ENCODE measurements at regions not wholly inside any gene's neighbourhood (a gene's known extent, or its start where the extent isn't known, plus 50 kb on each side); places are given as distances from the start of the nearest gene placed in this dataset.

GRCh38 chr12:83784298-83784890 lies 1097.7 kb downstream of the TMTC2 start:
- no peak overlapping the region for H2AFZ ChIP-seq (ENCODE audit: low read depth, low read length)
- ATAC-seq (ENCODE audit: insufficient read depth, low read depth): no peak

GRCh38 chr12:83779526-83779925 lies 1092.8 kb downstream of the TMTC2 start:
- ATAC-seq (ENCODE audit: insufficient read depth, low read depth): no peak
- no peaks in the 10 kb centered on the region for H3K36me3 ChIP-seq (ENCODE audit: insufficient read depth, low read length)
- H3K9ac ChIP-seq (ENCODE audit: low read depth, low read length): no peak overlapping the region
- no peak for DNase-seq
- H3K4me3 ChIP-seq (ENCODE audit: low read depth in 1 of 2, low read length in 2 of 2): no peak overlapping the region
- no peaks in the 10 kb centered on the region for H3K4me1 ChIP-seq (ENCODE audit: insufficient read depth, low read length)
- H3K79me2 ChIP-seq (ENCODE audit: insufficient read depth, low read length): no peaks in the 10 kb centered on the region
- no peak overlapping the region for H3K4me2 ChIP-seq (ENCODE audit: insufficient read depth, low read length)
- no peaks in the 10 kb centered on the region for H3K9me3 ChIP-seq (ENCODE audit: insufficient read depth, low read length, severe bottlenecking)
- TF ChIP-seq CTCF (IDR thresholded peaks at IDR 0.05; ENCODE audit: borderline replicate concordance, extremely low read depth, low read length, poor library complexity, severe bottlenecking) (no peak), EZH2 (IDR thresholded peaks at IDR 0.05; ENCODE audit: borderline replicate concordance, low read depth, low read length, severe bottlenecking) (no peak)
- no peak overlapping the region for H3K27ac ChIP-seq (ENCODE audit: low read length)
- H4K20me1 ChIP-seq (ENCODE audit: insufficient read depth, low read length): no peaks in the 10 kb centered on the region
- no peak overlapping the region for H2AFZ ChIP-seq (ENCODE audit: low read depth, low read length)
- no peaks in the 10 kb centered on the region for H3K27me3 ChIP-seq (ENCODE audit: insufficient read depth, low read length, poor library complexity)

More at GRCh38 chr12:83784298-83784890, 1097.7 kb downstream of the TMTC2 start:
- no peak overlapping the region for H3K27ac ChIP-seq (ENCODE audit: low read length)
- no peaks in the 10 kb centered on the region for H3K36me3 ChIP-seq (ENCODE audit: insufficient read depth, low read length)
- DNase-seq: no peak
- TF ChIP-seq CTCF (IDR thresholded peaks at IDR 0.05; ENCODE audit: borderline replicate concordance, extremely low read depth, low read length, poor library complexity, severe bottlenecking): no peak
- no peak for TF ChIP-seq EZH2 (IDR thresholded peaks at IDR 0.05; ENCODE audit: borderline replicate concordance, low read depth, low read length, severe bottlenecking)
- no peak overlapping the region for H3K4me2 ChIP-seq (ENCODE audit: insufficient read depth, low read length)
- H3K4me1 ChIP-seq (ENCODE audit: insufficient read depth, low read length): no peaks in the 10 kb centered on the region
- H3K9ac ChIP-seq (ENCODE audit: low read depth, low read length): no peak overlapping the region
- H3K27me3 ChIP-seq (ENCODE audit: insufficient read depth, low read length, poor library complexity): no peaks in the 10 kb centered on the region
- H4K20me1 ChIP-seq (ENCODE audit: insufficient read depth, low read length): no peaks in the 10 kb centered on the region
- H3K79me2 ChIP-seq (ENCODE audit: insufficient read depth, low read length): no peaks in the 10 kb centered on the region
- H3K4me3 ChIP-seq (ENCODE audit: low read depth in 1 of 2, low read length in 2 of 2): no peak overlapping the region
- H3K9me3 ChIP-seq (ENCODE audit: insufficient read depth, low read length, severe bottlenecking): no peaks in the 10 kb centered on the region

- Histone ChIP-seq H3K36me3 (ENCODE audit: insufficient read depth, low read length) (no peaks in the 10 kb centered on the region), H3K27me3 (ENCODE audit: insufficient read depth, low read length, poor library complexity) (no peaks in the 10 kb centered on the region), H3K27ac (ENCODE audit: low read length) (no peak overlapping the region), H2AFZ (ENCODE audit: low read depth, low read length) (no peak overlapping the region), H3K4me3 (ENCODE audit: low read depth in 1 of 2, low read length in 2 of 2) (no peak overlapping the region), H3K4me2 (ENCODE audit: insufficient read depth, low read length) (no peak overlapping the region), H3K9ac (ENCODE audit: low read depth, low read length) (no peak overlapping the region), H4K20me1 (ENCODE audit: insufficient read depth, low read length) (no peaks in the 10 kb centered on the region), H3K79me2 (ENCODE audit: insufficient read depth, low read length) (no peaks in the 10 kb centered on the region), H3K9me3 (ENCODE audit: insufficient read depth, low read length, severe bottlenecking) (no peaks in the 10 kb centered on the region), H3K4me1 (ENCODE audit: insufficient read depth, low read length) (no peaks in the 10 kb centered on the region)
- TF ChIP-seq EZH2 (IDR thresholded peaks at IDR 0.05; ENCODE audit: borderline replicate concordance, low read depth, low read length, severe bottlenecking): no peak
- no peak for TF ChIP-seq CTCF (IDR thresholded peaks at IDR 0.05; ENCODE audit: borderline replicate concordance, extremely low read depth, low read length, poor library complexity, severe bottlenecking)
- ATAC-seq (ENCODE audit: insufficient read depth, low read depth) (no peak), DNase-seq (no peak)
Observed at GRCh38 chr12:83769151-83769550, 1082.4 kb downstream of the TMTC2 start.

Data from DND-41 (cell line).